Right lobe of liver (tissue), 4 donors: ENCODE measurements at regions not wholly inside any gene's neighbourhood (a gene's known extent, or its start where the extent isn't known, plus 50 kb on each side); places are given as distances from the start of the nearest gene placed in this dataset.

ENCODE experiments used
- POLR2A ChIP-seq: fragments of 450-650 bp; IDR thresholded peaks from one replicate; pipeline ENCODE4 v1.6.1; 2017; ENCODE audit warnings: antibody characterized with exemption, mild to moderate bottlenecking
- TF ChIP-seq, protein P1 (sequence below), 4 donors: fragments of 200-600 bp in 3 of 4; fragments of 450-650 bp in 1 of 4; IDR thresholded peaks; one replicate each; pipeline versions ENCODE4 v1.5.1 to v1.8.0; 2016 to 2022; ENCODE audit warnings: antibody characterized with exemption in 4 of 4, mild to moderate bottlenecking in 2 of 4
- donor health status: DM: no; HTN: no; CAD: no.
- donor health status: DM: no; HTN: no; CAD: no.
- donor health status: DM: no; HTN: yes; CAD: no.

DNA sequence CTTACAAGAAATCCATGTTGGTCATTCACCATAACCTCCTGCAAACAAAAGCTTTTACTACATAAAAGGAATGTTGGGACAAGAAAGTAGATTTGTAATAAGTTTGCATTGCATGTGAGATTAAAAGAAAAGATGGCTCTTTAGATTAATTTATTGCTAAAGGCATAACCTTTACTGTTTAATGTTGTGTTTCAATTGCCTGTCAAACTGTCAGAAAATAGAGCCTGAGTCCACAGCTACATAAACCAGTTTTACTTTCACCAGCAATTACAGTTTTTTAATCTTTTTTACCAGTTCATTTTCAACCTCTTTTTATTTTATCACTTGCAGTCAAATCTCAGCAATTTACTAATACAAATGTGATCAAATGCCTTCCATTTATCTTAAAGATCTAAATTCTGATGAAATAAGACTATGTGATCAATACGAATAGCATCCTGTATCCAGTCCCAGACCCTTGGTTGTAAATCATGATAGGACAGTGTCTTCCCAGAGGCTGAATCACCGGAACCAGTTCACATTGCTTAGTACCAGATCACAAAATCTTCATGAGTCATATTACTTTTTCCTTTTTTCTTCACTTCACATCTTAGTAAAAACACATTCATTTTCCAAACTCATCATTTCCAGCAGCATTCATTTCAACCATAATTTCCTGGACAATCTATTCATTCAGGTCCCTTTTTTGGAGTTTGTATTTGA, 95.4 kb upstream of the FRG1 start:
- TF ChIP-seq, protein P1, sequence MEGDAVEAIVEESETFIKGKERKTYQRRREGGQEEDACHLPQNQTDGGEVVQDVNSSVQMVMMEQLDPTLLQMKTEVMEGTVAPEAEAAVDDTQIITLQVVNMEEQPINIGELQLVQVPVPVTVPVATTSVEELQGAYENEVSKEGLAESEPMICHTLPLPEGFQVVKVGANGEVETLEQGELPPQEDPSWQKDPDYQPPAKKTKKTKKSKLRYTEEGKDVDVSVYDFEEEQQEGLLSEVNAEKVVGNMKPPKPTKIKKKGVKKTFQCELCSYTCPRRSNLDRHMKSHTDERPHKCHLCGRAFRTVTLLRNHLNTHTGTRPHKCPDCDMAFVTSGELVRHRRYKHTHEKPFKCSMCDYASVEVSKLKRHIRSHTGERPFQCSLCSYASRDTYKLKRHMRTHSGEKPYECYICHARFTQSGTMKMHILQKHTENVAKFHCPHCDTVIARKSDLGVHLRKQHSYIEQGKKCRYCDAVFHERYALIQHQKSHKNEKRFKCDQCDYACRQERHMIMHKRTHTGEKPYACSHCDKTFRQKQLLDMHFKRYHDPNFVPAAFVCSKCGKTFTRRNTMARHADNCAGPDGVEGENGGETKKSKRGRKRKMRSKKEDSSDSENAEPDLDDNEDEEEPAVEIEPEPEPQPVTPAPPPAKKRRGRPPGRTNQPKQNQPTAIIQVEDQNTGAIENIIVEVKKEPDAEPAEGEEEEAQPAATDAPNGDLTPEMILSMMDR (IDR thresholded peaks at IDR 0.05), result no peak
- TF ChIP-seq POLR2A, result no peak
